Left lung (tissue), 4 donors: ENCODE measurements at regions not wholly inside any gene's neighbourhood (a gene's known extent, or its start where the extent isn't known, plus 50 kb on each side); places are given as distances from the start of the nearest gene placed in this dataset.

Experiments
- ATAC-seq: fragments of 200-7000 bp; cut with Tn5 transposase; one replicate; pipeline ENCODE4 v1.9.1; 2020; ENCODE audit warnings: moderate library complexity
- DNase-seq, 4 donors: peaks; one replicate each; pipeline ENCODE4 v3.0.0-alpha.2; 2013 to 2020
- H3K27ac ChIP-seq, 2 donors: fragments of 200-600 bp; sonication (generic) in 1 of 2; one replicate each; pipeline versions ENCODE4 v1.5.0 to v1.8.0; 2020 to 2021
- H3K27me3 ChIP-seq, 2 donors: fragments of 200-600 bp; sonication (generic) in 1 of 2; one replicate each; pipeline versions ENCODE4 v1.5.0 to v1.8.0; 2020 to 2021
- H3K36me3 ChIP-seq, 2 donors: fragments of 200-600 bp; sonication (generic) in 1 of 2; one replicate each; pipeline versions ENCODE4 v1.5.0 to v1.8.0; 2020 to 2021
- H3K4me1 ChIP-seq, 2 donors: fragments of 200-600 bp; one replicate each; pipeline ENCODE4 v1.8.0; 2021
- H3K4me3 ChIP-seq, 2 donors: fragments of 200-600 bp; sonication (generic) in 1 of 2; one replicate each; pipeline versions ENCODE4 v1.5.0 to v1.8.0; 2020 to 2021; ENCODE audit warnings: mild to moderate bottlenecking in 1 of 2
- H3K9me3 ChIP-seq, 2 donors: fragments of 200-600 bp; sonication (generic) in 1 of 2; one replicate each; pipeline versions ENCODE4 v1.5.0 to v1.8.0; 2020 to 2021
- intact Hi-C, 2 donors: fragments of 100-400 bp; cut with DNase I; formaldehyde crosslinking; loops; one replicate each; pipeline versions ENCODE4 v1.11.2 to v1.14.2; 2022
- TF ChIP-seq, protein P1 (sequence below), 2 donors: fragments of 200-600 bp; sonication (generic) in 1 of 2; IDR thresholded peaks; one replicate each; pipeline versions ENCODE4 v1.5.0 to v1.8.0; 2021; ENCODE audit warnings: antibody characterized with exemption in 2 of 2
- donor health status: DM: no; HTN: yes; CAD: no.
- donor health status: DM: no; HTN: no; CAD: no.

DNA sequence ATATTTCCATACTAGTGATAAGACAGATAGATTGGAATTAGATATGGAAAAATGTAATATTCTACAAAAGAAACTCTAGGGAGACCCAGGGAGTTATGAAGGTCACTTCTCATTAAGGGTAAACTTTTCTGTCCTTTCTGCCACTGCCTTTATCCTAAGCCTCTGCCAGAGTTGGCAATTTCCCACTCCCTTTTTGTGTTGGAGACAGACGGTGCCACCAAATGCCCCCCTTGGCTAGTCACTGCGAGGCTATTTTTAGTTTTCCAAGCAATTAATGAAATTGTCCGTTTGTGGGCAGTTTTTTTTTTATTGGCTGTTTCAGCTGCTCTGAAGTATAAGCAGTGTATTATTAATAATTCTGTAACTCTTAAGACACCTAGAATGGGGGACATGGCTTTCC lies 67.6 kb upstream of the TENM4 start:
- ATAC-seq = no peak

DNA sequence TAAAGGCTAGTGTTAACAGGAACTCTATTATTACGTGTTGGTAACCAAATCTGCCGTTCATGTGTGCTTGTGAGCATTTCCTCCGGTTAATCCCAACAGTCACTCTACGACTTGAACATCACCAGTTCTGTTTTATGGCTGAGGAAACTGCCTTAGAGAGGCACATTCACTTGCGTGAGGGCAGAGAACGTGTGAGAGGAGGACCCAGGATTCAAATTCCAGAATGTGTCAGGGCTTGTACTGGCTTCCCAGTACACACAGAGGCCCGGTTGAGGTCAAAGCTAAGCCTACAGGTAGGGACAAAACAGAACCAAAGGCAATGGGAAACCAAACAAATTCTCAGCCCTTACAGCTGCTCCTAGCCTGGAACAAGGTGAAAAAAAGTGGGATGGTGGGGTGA lies 66.9 kb upstream of the TENM4 start:
- no peak overlapping the region for H3K27ac ChIP-seq
- no peaks in the 10 kb centered on the region for H3K4me1 ChIP-seq
- TF ChIP-seq, protein P1, sequence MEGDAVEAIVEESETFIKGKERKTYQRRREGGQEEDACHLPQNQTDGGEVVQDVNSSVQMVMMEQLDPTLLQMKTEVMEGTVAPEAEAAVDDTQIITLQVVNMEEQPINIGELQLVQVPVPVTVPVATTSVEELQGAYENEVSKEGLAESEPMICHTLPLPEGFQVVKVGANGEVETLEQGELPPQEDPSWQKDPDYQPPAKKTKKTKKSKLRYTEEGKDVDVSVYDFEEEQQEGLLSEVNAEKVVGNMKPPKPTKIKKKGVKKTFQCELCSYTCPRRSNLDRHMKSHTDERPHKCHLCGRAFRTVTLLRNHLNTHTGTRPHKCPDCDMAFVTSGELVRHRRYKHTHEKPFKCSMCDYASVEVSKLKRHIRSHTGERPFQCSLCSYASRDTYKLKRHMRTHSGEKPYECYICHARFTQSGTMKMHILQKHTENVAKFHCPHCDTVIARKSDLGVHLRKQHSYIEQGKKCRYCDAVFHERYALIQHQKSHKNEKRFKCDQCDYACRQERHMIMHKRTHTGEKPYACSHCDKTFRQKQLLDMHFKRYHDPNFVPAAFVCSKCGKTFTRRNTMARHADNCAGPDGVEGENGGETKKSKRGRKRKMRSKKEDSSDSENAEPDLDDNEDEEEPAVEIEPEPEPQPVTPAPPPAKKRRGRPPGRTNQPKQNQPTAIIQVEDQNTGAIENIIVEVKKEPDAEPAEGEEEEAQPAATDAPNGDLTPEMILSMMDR (IDR thresholded peaks at IDR 0.05) = no peak
- H3K27me3 ChIP-seq = peaks cover 0 to 8% of the 10 kb centered on the region in 2 donors
- no peak overlapping the region for H3K4me3 ChIP-seq
- intact Hi-C loops = no loop called here
- H3K36me3 ChIP-seq = no peaks in the 10 kb centered on the region
- DNase-seq = no peak
- no peaks in the 10 kb centered on the region for H3K9me3 ChIP-seq
- no peak for ATAC-seq

More for the DNA sequence above, 67.6 kb upstream of the TENM4 start:
- no peaks in the 10 kb centered on the region for H3K4me1 ChIP-seq
- DNase-seq = no peak
- H3K27ac ChIP-seq = no peak overlapping the region
- H3K27me3 ChIP-seq = peaks cover 0 to 8% of the 10 kb centered on the region in 2 donors
- TF ChIP-seq, protein P1 (IDR thresholded peaks at IDR 0.05) = no peak
- intact Hi-C loops = no loop called here
- no peak overlapping the region for H3K4me3 ChIP-seq
- no peaks in the 10 kb centered on the region for H3K9me3 ChIP-seq
- no peaks in the 10 kb centered on the region for H3K36me3 ChIP-seq

DNA sequence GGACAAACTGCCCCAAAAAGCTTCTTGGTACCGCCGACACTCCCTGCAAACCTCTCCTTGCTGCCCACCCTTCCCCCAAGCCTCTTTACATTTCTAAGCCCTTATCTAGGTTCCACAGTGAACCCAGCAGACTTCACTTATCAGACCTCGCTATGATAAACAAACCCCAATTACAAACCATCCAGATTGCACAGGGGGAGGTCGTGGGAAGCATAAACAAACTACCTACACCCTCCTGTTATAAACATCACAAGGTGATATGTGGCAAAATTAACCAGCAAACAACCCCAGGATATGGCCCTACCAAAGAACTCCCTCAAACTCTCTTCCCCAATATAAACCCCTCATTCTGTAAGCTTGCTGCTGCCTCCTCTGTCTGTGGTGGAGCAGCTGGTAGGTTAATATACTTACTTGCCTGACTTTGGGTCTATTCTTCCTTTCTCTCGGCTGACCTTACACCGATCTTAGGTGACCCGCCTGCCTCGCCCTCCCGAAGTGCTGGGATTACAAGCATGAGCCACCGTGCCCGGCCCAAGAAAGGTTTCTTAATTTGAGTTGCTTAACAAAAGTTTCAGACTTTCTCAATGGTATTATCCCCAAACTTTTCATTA lies 66.0 kb upstream of the TENM4 start:
- Histone ChIP-seq H3K4me1 (no peaks in the 10 kb centered on the region), H3K9me3 (no peaks in the 10 kb centered on the region), H3K27ac (no peak overlapping the region), H3K36me3 (no peaks in the 10 kb centered on the region), H3K4me3 (no peak overlapping the region), H3K27me3 (peaks cover 0 to 8% of the 10 kb centered on the region in 2 donors)
- intact Hi-C loops = no loop called here
- DNase-seq (no peak), ATAC-seq (no peak)
- TF ChIP-seq, protein P1 (IDR thresholded peaks at IDR 0.05) = no peak

DNA sequence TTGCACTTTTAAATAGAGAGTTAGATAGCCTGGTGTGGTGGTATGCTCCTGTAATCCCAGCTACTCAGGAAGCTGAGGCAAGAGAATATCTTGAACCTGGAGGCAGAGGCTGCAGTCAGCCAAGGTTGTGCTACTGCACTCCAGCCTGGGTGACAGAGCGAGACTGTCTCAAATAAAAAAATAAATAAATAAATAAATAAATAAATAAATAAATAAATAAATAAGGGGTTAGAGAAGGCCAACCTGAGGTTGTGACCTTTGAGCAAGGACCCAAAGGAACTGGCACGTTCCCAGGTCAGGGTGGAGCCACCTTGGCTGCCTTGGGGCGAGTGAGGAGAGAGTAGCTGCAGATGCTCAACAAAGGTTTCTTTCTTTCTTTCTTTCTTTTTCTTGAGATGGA lies 65.3 kb upstream of the TENM4 start:
- H3K9me3 ChIP-seq = no peaks in the 10 kb centered on the region
- DNase-seq (no peak), ATAC-seq (no peak)
- peaks cover 0 to 8% of the 10 kb centered on the region in 2 donors for H3K27me3 ChIP-seq
- H3K27ac ChIP-seq = no peak overlapping the region
- TF ChIP-seq, protein P1 (IDR thresholded peaks at IDR 0.05) = no peak
- H3K36me3 ChIP-seq = no peaks in the 10 kb centered on the region
- no peaks in the 10 kb centered on the region for H3K4me1 ChIP-seq
- intact Hi-C loops = no loop called here
- no peak overlapping the region for H3K4me3 ChIP-seq

DNA sequence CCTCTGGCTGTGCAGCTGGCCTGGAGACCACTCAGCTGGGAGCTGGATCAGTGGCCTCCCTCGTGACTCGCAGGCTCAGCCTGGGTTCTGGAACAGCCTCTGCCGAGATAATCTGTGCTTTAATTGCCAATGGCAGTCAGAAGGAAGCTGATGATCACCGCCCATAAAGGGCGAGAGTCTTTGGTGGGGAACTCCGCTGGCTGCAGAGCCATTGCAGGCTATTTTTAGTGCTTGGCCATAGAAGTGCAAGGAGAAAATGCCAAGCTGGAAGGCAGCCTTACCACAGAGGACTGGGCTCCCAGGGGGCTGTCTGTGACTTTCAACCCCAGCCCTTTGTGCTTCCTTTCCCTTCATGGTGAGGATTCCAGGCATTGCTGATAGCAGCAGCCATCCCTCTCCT lies 62.2 kb upstream of the TENM4 start:
- intact Hi-C loops = no loop called here
- H3K4me3 ChIP-seq = no peak overlapping the region
- peak; percentile 31 for ATAC-seq

More for the DNA sequence above, 62.2 kb upstream of the TENM4 start:
- TF ChIP-seq, protein P1 (IDR thresholded peaks at IDR 0.05) = no peak
- H3K27ac ChIP-seq = no peak overlapping the region
- peaks cover 0 to 8% of the 10 kb centered on the region in 2 donors for H3K27me3 ChIP-seq
- no peaks in the 10 kb centered on the region for H3K4me1 ChIP-seq
- H3K36me3 ChIP-seq = no peaks in the 10 kb centered on the region
- peak in 1 of 4 donors; percentile 30 for DNase-seq
- H3K9me3 ChIP-seq = peaks cover 0 to 2% of the 10 kb centered on the region in 2 donors
